Ovary (tissue), 3 donors: ENCODE measurements at regions not wholly inside any gene's neighbourhood (a gene's known extent, or its start where the extent isn't known, plus 50 kb on each side); places are given as distances from the start of the nearest gene placed in this dataset.

Experiments used
- EP300 ChIP-seq: sonication (generic); formaldehyde crosslinking; IDR thresholded peaks from one replicate; pipeline ENCODE4 v1.6.1; 2017; ENCODE audit warnings: antibody characterized with exemption
- TF ChIP-seq, protein P1 (sequence below), 3 donors: fragments of 450-650 bp in 2 of 3; fragments of 200-600 bp in 1 of 3; IDR thresholded peaks; one replicate each; pipeline versions ENCODE4 v1.5.1 to v1.8.0; 2016 to 2022; ENCODE audit warnings: antibody characterized with exemption in 3 of 3, mild to moderate bottlenecking in 1 of 3
- donor health status: DM: no; HTN: no; CAD: no.

GRCh38 chr20:50431066-50431450 lies 79.1 kb upstream of the PTPN1 start:
- TF ChIP-seq, protein P1, sequence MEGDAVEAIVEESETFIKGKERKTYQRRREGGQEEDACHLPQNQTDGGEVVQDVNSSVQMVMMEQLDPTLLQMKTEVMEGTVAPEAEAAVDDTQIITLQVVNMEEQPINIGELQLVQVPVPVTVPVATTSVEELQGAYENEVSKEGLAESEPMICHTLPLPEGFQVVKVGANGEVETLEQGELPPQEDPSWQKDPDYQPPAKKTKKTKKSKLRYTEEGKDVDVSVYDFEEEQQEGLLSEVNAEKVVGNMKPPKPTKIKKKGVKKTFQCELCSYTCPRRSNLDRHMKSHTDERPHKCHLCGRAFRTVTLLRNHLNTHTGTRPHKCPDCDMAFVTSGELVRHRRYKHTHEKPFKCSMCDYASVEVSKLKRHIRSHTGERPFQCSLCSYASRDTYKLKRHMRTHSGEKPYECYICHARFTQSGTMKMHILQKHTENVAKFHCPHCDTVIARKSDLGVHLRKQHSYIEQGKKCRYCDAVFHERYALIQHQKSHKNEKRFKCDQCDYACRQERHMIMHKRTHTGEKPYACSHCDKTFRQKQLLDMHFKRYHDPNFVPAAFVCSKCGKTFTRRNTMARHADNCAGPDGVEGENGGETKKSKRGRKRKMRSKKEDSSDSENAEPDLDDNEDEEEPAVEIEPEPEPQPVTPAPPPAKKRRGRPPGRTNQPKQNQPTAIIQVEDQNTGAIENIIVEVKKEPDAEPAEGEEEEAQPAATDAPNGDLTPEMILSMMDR (IDR thresholded peaks at IDR 0.05), result no peak
- TF ChIP-seq EP300, result no peak
